HL-60 (cell line): ENCODE measurements at regions not wholly inside any gene's neighbourhood (a gene's known extent, or its start where the extent isn't known, plus 50 kb on each side); places are given as distances from the start of the nearest gene placed in this dataset.

Source experiments
- DNase-seq, 2 experiments: peaks; one replicate each; pipeline ENCODE4 v3.0.0-alpha.2; 2010 to 2020; ENCODE audit warnings: low read depth in 1 of 2, low spot score in 1 of 2
- H3K27ac ChIP-seq: fragments of 250-450 bp; sonication (Bioruptor Pico); replicated peaks from 2 replicates; pipeline ENCODE4 v1.5.1; 2020; ENCODE audit warnings: mild to moderate bottlenecking, moderate library complexity
- H3K27me3 ChIP-seq: fragments of 250-450 bp; sonication (Bioruptor Pico); 2 replicates; pipeline ENCODE4 v1.5.1; 2021; ENCODE audit warnings: mild to moderate bottlenecking, moderate library complexity; ENCODE audit not compliant: insufficient read depth, poor library complexity, severe bottlenecking
- H3K4me3 ChIP-seq: replicated peaks from 2 replicates; pipeline ENCODE4 v1.5.1; 2011; ENCODE audit warnings: mild to moderate bottlenecking, control low read depth, low read length; ENCODE audit not compliant: insufficient read depth
- GABPA ChIP-seq: IDR thresholded peaks from 2 replicates; pipeline ENCODE4 v1.6.1; 2012; ENCODE audit warnings: low read depth
- POLR2AphosphoS5 ChIP-seq: IDR thresholded peaks from 2 replicates; pipeline ENCODE4 v1.6.1; 2012; ENCODE audit warnings: low read depth
- REST ChIP-seq: IDR thresholded peaks from 2 replicates; pipeline ENCODE4 v1.6.1; 2012; ENCODE audit warnings: low read depth; ENCODE audit not compliant: insufficient replicate concordance
- SPI1 ChIP-seq: IDR thresholded peaks from 2 replicates; pipeline ENCODE4 v1.6.1; 2012; ENCODE audit warnings: low read depth, mild to moderate bottlenecking, borderline replicate concordance
- TF ChIP-seq, protein P1 (sequence below): IDR thresholded peaks from one replicate; pipeline ENCODE4 v1.5.1; 2011; ENCODE audit warnings: low read length, control low read depth, inconsistent platforms; ENCODE audit not compliant: insufficient read depth

- Histone ChIP-seq H3K4me3 (no peak overlapping the region), H3K27me3 (peaks cover under 1% of the 10 kb centered on the region), H3K27ac (no peak overlapping the region)
- no peak for DNase-seq
- TF ChIP-seq, protein P1, sequence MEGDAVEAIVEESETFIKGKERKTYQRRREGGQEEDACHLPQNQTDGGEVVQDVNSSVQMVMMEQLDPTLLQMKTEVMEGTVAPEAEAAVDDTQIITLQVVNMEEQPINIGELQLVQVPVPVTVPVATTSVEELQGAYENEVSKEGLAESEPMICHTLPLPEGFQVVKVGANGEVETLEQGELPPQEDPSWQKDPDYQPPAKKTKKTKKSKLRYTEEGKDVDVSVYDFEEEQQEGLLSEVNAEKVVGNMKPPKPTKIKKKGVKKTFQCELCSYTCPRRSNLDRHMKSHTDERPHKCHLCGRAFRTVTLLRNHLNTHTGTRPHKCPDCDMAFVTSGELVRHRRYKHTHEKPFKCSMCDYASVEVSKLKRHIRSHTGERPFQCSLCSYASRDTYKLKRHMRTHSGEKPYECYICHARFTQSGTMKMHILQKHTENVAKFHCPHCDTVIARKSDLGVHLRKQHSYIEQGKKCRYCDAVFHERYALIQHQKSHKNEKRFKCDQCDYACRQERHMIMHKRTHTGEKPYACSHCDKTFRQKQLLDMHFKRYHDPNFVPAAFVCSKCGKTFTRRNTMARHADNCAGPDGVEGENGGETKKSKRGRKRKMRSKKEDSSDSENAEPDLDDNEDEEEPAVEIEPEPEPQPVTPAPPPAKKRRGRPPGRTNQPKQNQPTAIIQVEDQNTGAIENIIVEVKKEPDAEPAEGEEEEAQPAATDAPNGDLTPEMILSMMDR: no peak
- TF ChIP-seq REST (no peak), GABPA (no peak), SPI1 (no peak), POLR2AphosphoS5 (no peak)
Measured at GRCh38 chr4:159534655-159535054, 431.8 kb downstream of the RAPGEF2 start.

- DNase-seq: no peak
- TF ChIP-seq, protein P1: no peak
- TF ChIP-seq POLR2AphosphoS5 (no peak), REST (no peak), GABPA (no peak), SPI1 (no peak)
- Histone ChIP-seq H3K4me3 (no peak overlapping the region), H3K27ac (no peak overlapping the region), H3K27me3 (peaks cover 3% of the 10 kb centered on the region)
Measured at GRCh38 chr4:159538556-159538955, 435.7 kb downstream of the RAPGEF2 start.

GRCh38 chr4:159540038-159540437 lies 437.2 kb downstream of the RAPGEF2 start:
- DNase-seq: no peak
- TF ChIP-seq, protein P1: no peak
- no peak for TF ChIP-seq SPI1
- no peak for TF ChIP-seq POLR2AphosphoS5
- no peak for TF ChIP-seq REST
- no peak for TF ChIP-seq GABPA
- H3K27me3 ChIP-seq: peaks cover 3% of the 10 kb centered on the region
- H3K4me3 ChIP-seq: no peak overlapping the region
- no peak overlapping the region for H3K27ac ChIP-seq
